GM12878 (cell line): ENCODE measurements at regions not wholly inside any gene's neighbourhood (a gene's known extent, or its start where the extent isn't known, plus 50 kb on each side); places are given as distances from the start of the nearest gene placed in this dataset.

Experiments used
- ATAC-seq: fragments of 200-7000 bp; cut with Tn5 transposase; 3 replicates; pipeline ENCODE4 v1.9.1; 2020; ENCODE audit warnings: mild to moderate bottlenecking, moderate library complexity
- BruUV-seq: library from RNA; stranded (reverse); fragments of 400-500 nt; replicated peaks from 2 replicates; lab custom pipeline; 2021; lab: Mats Ljungman, UMichigan
- CTCF ChIA-PET: fragments of 300-600 bp; sonication (Branson Sonifier 250); formaldehyde crosslinking; extraction: SDS; loops from one replicate; lab custom pipeline; 2021; ENCODE audit warnings: inconsistent platforms; lab: Yijun Ruan, JAX
- POLR2A ChIA-PET: fragments of 350-600 bp; formaldehyde crosslinking; extraction: SDS; loops from one replicate; lab custom pipeline; 2021; ENCODE audit warnings: inconsistent platforms; lab: Charles Lee
- RAD21 ChIA-PET: fragments of 300-600 bp; sonication (Branson Sonifier 250); formaldehyde crosslinking; loops from one replicate; lab custom pipeline; 2023; ENCODE audit warnings: antibody characterized with exemption; ENCODE audit not compliant: unreplicated experiment; lab: Charles Lee
- SMC1A ChIA-PET: fragments of 300-600 bp; sonication (Branson Sonifier 250); formaldehyde crosslinking; loops from one replicate; lab custom pipeline; 2023; ENCODE audit not compliant: unreplicated experiment, uncharacterized antibody; lab: Charles Lee
- DNase-seq: peaks from one replicate; pipeline ENCODE4 v3.0.0-alpha.2; 2011; ENCODE audit warnings: low read depth, low spot score
- FAIRE-seq: peaks from 3 replicates; lab custom pipeline; 2011; peaks lifted over from hg19 to GRCh38; lab: Jason Lieb, UNC
- H2AFZ ChIP-seq: 2 replicates; pipeline ENCODE4 v1.6.0; 2011; ENCODE audit warnings: low read depth, low read length, control low read depth; ENCODE audit not compliant: control insufficient read depth
- H3K27ac ChIP-seq: 2 replicates; pipeline ENCODE4 v1.5.1; 2011; ENCODE audit warnings: control low read depth; ENCODE audit not compliant: control insufficient read depth, insufficient read depth
- H3K27me3 ChIP-seq, 2 experiments: replicated peaks in 1 of 2; 2 replicates each; pipeline versions ENCODE4 v1.6.0 to v1.6.1; 2011; ENCODE audit warnings: low read length in 1 of 2; ENCODE audit not compliant: control insufficient read depth in 2 of 2, insufficient read depth in 2 of 2
- H3K36me3 ChIP-seq, 2 experiments: 2 replicates each; pipeline ENCODE4 v1.5.1; 2011; ENCODE audit warnings: low read length in 1 of 2; ENCODE audit not compliant: control insufficient read depth in 2 of 2, insufficient read depth in 2 of 2
- H3K4me1 ChIP-seq: 2 replicates; pipeline ENCODE4 v1.6.1; 2011; ENCODE audit warnings: mild to moderate bottlenecking, low read length, moderate library complexity, mixed read lengths; ENCODE audit not compliant: control insufficient read depth, insufficient read depth
- H3K4me2 ChIP-seq: 2 replicates; pipeline ENCODE4 v1.6.0; 2011; ENCODE audit warnings: control low read depth; ENCODE audit not compliant: control insufficient read depth, insufficient read depth
- H3K4me3 ChIP-seq: fragments of 200-600 bp; sonication (generic); 2 replicates; pipeline ENCODE4 v1.5.1; 2016
- H3K79me2 ChIP-seq: 2 replicates; pipeline ENCODE4 v1.6.0; 2011; ENCODE audit warnings: low read length; ENCODE audit not compliant: control insufficient read depth, insufficient read depth
- H3K9ac ChIP-seq: 2 replicates; pipeline ENCODE4 v1.8.0; 2011; ENCODE audit warnings: low read length, control low read depth, mixed read lengths; ENCODE audit not compliant: control insufficient read depth, insufficient read depth
- H3K9me3 ChIP-seq: replicated peaks from 3 replicates; pipeline ENCODE4 v1.5.1; 2011; ENCODE audit warnings: mild to moderate bottlenecking, low read length; ENCODE audit not compliant: control insufficient read depth, insufficient read depth
- H4K20me1 ChIP-seq: 2 replicates; pipeline ENCODE4 v1.6.0; 2011; ENCODE audit not compliant: control insufficient read depth, insufficient read depth
- BRCA1 ChIP-seq: IDR thresholded peaks from 2 replicates; pipeline ENCODE4 v1.6.1; 2011; ENCODE audit warnings: low read depth, low read length, improper control_type of control experiment
- CBX5 ChIP-seq: sonication (generic); IDR thresholded peaks from 2 replicates; pipeline ENCODE4 v1.6.1; 2016; ENCODE audit warnings: low read depth, moderate library complexity, mild to moderate bottlenecking, inconsistent platforms
- IKZF2 ChIP-seq, 2 experiments: fragments of 450-650 bp; IDR thresholded peaks; 2 replicates each; pipeline ENCODE4 v1.6.1; 2017; ENCODE audit warnings: mild to moderate bottlenecking in 2 of 2, moderate library complexity in 2 of 2
- MEF2B ChIP-seq: fragments of 450-650 bp; IDR thresholded peaks from 2 replicates; pipeline ENCODE4 v1.6.1; 2018; ENCODE audit warnings: mild to moderate bottlenecking, moderate library complexity; ENCODE audit not compliant: partially characterized antibody, poor library complexity, severe bottlenecking
- PAX5 ChIP-seq: IDR thresholded peaks from 2 replicates; pipeline ENCODE4 v1.6.1; 2011; ENCODE audit warnings: low read depth, low read length, borderline replicate concordance
- POLR2AphosphoS2 ChIP-seq: IDR thresholded peaks from 2 replicates; pipeline ENCODE4 v1.6.1; 2011; ENCODE audit warnings: low read depth, mild to moderate bottlenecking, low read length, improper control_type of control experiment, moderate library complexity
- SMAD5 ChIP-seq: IDR thresholded peaks from 2 replicates; pipeline ENCODE4 v1.6.1; 2016; ENCODE audit warnings: antibody characterized with exemption, low read depth
- SREBF1 ChIP-seq: IDR thresholded peaks from 2 replicates; pipeline ENCODE4 v1.6.1; 2012; ENCODE audit warnings: mild to moderate bottlenecking, low read length
- ZNF217 ChIP-seq: fragments of 450-650 bp; IDR thresholded peaks from 2 replicates; pipeline ENCODE4 v1.6.1; 2017; ENCODE audit warnings: antibody characterized with exemption, mild to moderate bottlenecking
- ZNF274 ChIP-seq: IDR thresholded peaks from one replicate; pipeline ENCODE4 v1.8.0; 2011; ENCODE audit not compliant: insufficient read length, insufficient read depth
- WGBS: methylation state at CpG from one replicate; pipeline ENCODE4 v1.1.6; 2016; ENCODE audit warnings: low lambda C conversion rate; ENCODE audit not compliant: insufficient replicate concordance, insufficient coverage; ENCODE audit errors: missing lambda C conversion rate; 5-methylcytosine and 5-hydroxymethylcytosine counted together
- in situ Hi-C: fragments of 300-500 bp; cut with MboI; formaldehyde crosslinking; loops from 9 replicates; pipeline ENCODE4 v1.14.3; 2018; ENCODE audit warnings: mixed read lengths
- intact Hi-C: fragments of 100-400 bp; cut with micrococcal nuclease; formaldehyde crosslinking; loops from one replicate; pipeline ENCODE4 v1.14.2; 2022; ENCODE audit not compliant: unreplicated experiment

- Histone ChIP-seq H3K79me2 (no peaks in the 10 kb centered on the region), H3K4me1 (no peaks in the 10 kb centered on the region), H3K36me3 (no peaks in the 10 kb centered on the region), H2AFZ (no peak overlapping the region), H4K20me1 (no peaks in the 10 kb centered on the region), H3K9me3 (no peaks in the 10 kb centered on the region; the same call in 2 of the 3 replicates), H3K4me3 (no peak overlapping the region), H3K27ac (no peak overlapping the region), H3K9ac (no peak overlapping the region), H3K4me2 (no peak overlapping the region), H3K27me3 (no peaks in the 10 kb centered on the region; a peak in 1 of 4 replicates)
- intact Hi-C loops = no loop called here
- no peak for ATAC-seq
- CTCF ChIA-PET = no interaction called here
- SMC1A ChIA-PET = no interaction called here
- no peak for FAIRE-seq
- TF ChIP-seq ZNF217 = no peak
- no peak for TF ChIP-seq IKZF2 (IDR thresholded peaks at IDR 0.05)
- TF ChIP-seq BRCA1 = no peak
- TF ChIP-seq SMAD5 = no peak
- no peak for TF ChIP-seq PAX5
- no peak for TF ChIP-seq MEF2B
- TF ChIP-seq ZNF274 = no peak
- no peak for TF ChIP-seq SREBF1
- TF ChIP-seq CBX5 = no peak
- TF ChIP-seq POLR2AphosphoS2 = no peak
- no TSS peak for BruUV-seq
- RAD21 ChIA-PET = no interaction called here
- DNase-seq = no peak
- in situ Hi-C loops = no loop called here
- POLR2A ChIA-PET = no interaction called here
- 0% methylated on average over 2 of the region's 2 CpGs for WGBS
Observed at GRCh38 chr16:9309844-9310243, 218.4 kb downstream of the HAPSTR1 start.
